ENCODE measurements at regions not wholly inside any gene's neighbourhood (a gene's known extent, or its start where the extent isn't known, plus 50 kb on each side); places are given as distances from the start of the nearest gene placed in this dataset.

- TF ChIP-seq FOXM1 (IDR thresholded peaks at IDR 0.05; ENCODE audit: borderline replicate concordance, low read depth): no peak
Measured at GRCh38 chr10:46096446-46096845, 50.4 kb upstream of the MSMB start.

GRCh38 chr10:46096909-46097575, 51.0 kb upstream of the MSMB start:
- no peak for TF ChIP-seq EP300 (IDR thresholded peaks at IDR 0.05; ENCODE audit: borderline replicate concordance)
- no peak for TF ChIP-seq TCF12 (IDR thresholded peaks at IDR 0.05; ENCODE audit: low read depth)
- no peak for TF ChIP-seq TAF1 (IDR thresholded peaks at IDR 0.05; ENCODE audit: low read depth)
- no peak for TF ChIP-seq RAD21 (IDR thresholded peaks at IDR 0.05; ENCODE audit: low read depth)
- no peak for TF ChIP-seq CREB1 (IDR thresholded peaks at IDR 0.05; ENCODE audit: low read depth)
- no peak for TF ChIP-seq ZBTB7A (IDR thresholded peaks at IDR 0.05; ENCODE audit: low read depth)
- no peak for TF ChIP-seq NFIC (IDR thresholded peaks at IDR 0.05)
- TF ChIP-seq MAX (IDR thresholded peaks at IDR 0.05): no peak
- TF ChIP-seq YY1 (IDR thresholded peaks at IDR 0.05; ENCODE audit: low read depth): no peak
- TF ChIP-seq CEBPB (IDR thresholded peaks at IDR 0.05): no peak
- no peak for TF ChIP-seq FOXM1 (IDR thresholded peaks at IDR 0.05; ENCODE audit: borderline replicate concordance, low read depth)
- TF ChIP-seq REST (IDR thresholded peaks at IDR 0.05; ENCODE audit: low read depth): no peak
- no peak for TF ChIP-seq TEAD4 (IDR thresholded peaks at IDR 0.05)
- TF ChIP-seq EGR1 (IDR thresholded peaks at IDR 0.05): no peak
- no peak for TF ChIP-seq USF1 (IDR thresholded peaks at IDR 0.05)

DNA sequence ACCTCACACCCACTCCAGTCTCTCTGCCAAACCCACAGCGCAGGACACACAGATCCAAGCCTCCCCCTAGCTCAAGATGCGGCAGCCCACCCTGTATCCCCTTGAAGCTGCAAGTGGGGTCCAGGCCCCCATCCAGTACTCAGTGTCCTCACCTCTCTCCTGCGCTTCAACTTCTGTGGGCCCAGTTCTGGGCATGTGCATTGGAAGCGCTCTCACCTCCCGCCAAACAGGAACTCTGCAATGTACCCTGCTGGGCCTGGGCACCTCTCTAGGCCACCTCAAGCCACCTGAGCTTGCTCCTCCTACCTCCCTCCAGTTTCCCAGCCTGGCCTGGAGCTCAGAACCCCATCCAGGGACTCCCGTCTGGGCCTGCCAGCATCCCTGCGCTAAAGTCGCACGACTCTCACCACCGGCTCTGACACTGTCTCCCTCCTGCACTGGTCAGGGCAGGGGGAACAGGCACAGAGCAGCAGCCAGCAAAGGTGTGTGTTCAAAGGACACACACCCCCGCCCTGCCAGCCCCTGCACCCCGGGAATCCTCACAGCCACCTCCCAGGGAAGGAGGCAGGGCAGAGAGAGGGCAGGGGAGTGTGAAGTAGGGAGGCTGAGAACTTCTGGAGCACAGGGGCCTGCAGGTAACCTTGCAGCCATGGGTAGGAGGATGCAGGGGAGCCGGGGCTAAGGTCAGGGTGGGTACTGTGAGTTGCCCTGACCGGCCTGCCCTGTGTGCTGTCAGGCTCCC, 51.7 kb upstream of the MSMB start:
- TF ChIP-seq CREB1 (IDR thresholded peaks at IDR 0.05; ENCODE audit: low read depth): no peak
- no peak for TF ChIP-seq YY1 (IDR thresholded peaks at IDR 0.05; ENCODE audit: low read depth)
- no peak for TF ChIP-seq CEBPB (IDR thresholded peaks at IDR 0.05)
- TF ChIP-seq REST (IDR thresholded peaks at IDR 0.05; ENCODE audit: low read depth): no peak
- no peak for TF ChIP-seq ZBTB7A (IDR thresholded peaks at IDR 0.05; ENCODE audit: low read depth)
- no peak for TF ChIP-seq TCF12 (IDR thresholded peaks at IDR 0.05; ENCODE audit: low read depth)
- TF ChIP-seq MAX (IDR thresholded peaks at IDR 0.05): no peak
- no peak for TF ChIP-seq FOXM1 (IDR thresholded peaks at IDR 0.05; ENCODE audit: borderline replicate concordance, low read depth)
- no peak for TF ChIP-seq USF1 (IDR thresholded peaks at IDR 0.05)
- no peak for TF ChIP-seq RAD21 (IDR thresholded peaks at IDR 0.05; ENCODE audit: low read depth)
- no peak for TF ChIP-seq TEAD4 (IDR thresholded peaks at IDR 0.05)
- no peak for TF ChIP-seq EGR1 (IDR thresholded peaks at IDR 0.05)
- no peak for TF ChIP-seq NFIC (IDR thresholded peaks at IDR 0.05)
- TF ChIP-seq EP300 (IDR thresholded peaks at IDR 0.05; ENCODE audit: borderline replicate concordance): no peak
- no peak for TF ChIP-seq TAF1 (IDR thresholded peaks at IDR 0.05; ENCODE audit: low read depth)

DNA sequence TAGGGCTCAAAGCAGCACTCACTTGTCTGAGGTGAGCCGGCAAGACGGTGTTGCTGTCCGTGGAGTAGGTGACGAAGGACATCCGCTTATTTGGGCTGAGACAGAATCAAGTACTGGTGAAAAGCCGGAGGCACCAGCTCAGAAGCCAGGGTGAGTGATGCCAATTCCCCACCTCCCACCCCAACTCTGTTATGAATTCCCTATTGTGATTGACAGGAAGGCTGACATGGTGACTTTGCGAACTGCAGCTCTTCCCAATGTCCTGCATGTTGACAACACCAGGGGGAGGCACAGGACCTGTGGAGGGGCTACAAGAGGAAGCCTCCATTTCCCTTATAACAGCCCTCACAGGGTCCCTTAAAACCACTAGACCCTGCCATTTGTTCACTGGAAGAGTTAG, 52.3 kb upstream of the MSMB start:
- TF ChIP-seq EGR1 (IDR thresholded peaks at IDR 0.05): no peak

DNA sequence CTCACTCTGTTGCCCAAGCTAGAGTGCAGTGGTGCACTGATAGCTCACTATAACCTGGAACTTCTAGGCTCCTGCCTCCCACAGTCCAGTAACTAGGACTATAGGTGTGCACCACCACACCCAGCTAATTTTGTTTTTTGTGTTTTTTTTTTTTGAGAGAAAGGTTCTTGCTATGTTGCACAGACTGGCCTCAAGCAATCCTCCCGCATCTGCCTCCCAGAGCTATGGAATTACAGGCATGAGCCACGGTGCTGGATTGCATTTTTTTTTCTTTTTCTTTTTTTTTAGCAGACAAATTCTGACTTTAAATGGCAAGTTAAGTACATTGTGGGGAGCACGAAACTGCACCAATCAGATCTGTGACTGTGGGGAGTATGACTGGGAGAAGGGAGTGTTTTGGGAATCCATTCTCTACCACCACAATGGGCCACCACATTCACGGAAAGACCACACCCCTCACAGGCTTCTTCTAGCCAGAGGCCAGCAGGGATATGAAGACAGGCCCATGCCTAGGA, 58.1 kb upstream of the MSMB start:
- TF ChIP-seq EGR1 (IDR thresholded peaks at IDR 0.05) (no peak), YY1 (IDR thresholded peaks at IDR 0.05; ENCODE audit: low read depth) (no peak), CEBPB (IDR thresholded peaks at IDR 0.05) (no peak), MAX (IDR thresholded peaks at IDR 0.05) (no peak)
